ENCODE measurements at regions not wholly inside any gene's neighbourhood (a gene's known extent, or its start where the extent isn't known, plus 50 kb on each side); places are given as distances from the start of the nearest gene placed in this dataset.

GRCh38 chr13:21228738-21229137 is 52.3 kb downstream of the MRPL57 start:
- no peak for DNase-seq (ENCODE audit: low read depth)
- no peak for TF ChIP-seq CTCF (IDR thresholded peaks at IDR 0.05; ENCODE audit: control insufficient read depth, extremely low read depth, insufficient read depth)
- no peak overlapping the region for H3K4me3 ChIP-seq (ENCODE audit: low read depth, low read length)

DNA sequence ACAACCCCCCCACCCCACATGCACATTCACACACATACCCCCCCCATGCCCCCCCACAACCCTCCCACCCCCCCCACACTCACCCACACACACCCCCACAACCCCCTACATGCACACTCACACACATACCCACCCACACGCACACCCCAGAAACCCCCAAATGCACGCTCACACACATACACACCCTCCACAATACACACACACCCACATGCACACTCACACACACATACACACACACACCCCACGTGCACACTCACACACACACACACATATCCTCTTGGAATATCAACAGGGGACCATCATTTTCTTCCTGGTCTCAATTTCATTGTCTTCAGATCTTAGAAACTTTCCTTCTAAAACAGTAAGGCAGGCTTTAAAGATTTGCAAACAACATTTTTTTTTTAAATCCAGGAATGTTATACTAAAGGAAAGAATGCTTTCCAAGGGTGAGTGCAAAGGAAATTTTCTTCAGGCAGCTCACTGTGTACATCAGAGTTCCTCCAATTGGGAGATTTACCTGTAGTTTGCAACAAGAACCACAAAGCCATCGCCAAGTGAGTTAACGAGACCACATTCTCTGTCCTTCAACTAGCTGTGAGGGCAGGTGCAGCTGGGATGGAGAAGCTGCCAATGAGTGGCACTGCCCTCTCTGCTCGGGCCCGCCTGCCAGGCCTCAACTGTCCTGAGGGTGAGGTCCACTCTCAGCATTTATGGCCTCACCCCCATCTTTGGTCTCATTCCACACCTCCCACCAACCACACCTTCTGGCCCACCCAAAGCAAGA is 53.0 kb downstream of the MRPL57 start:
- TF ChIP-seq CTCF (IDR thresholded peaks at IDR 0.05; ENCODE audit: control insufficient read depth, extremely low read depth, insufficient read depth): no peak
- DNase-seq (ENCODE audit: low read depth): no peak
- no peak overlapping the region for H3K4me3 ChIP-seq (ENCODE audit: low read depth, low read length)

DNA sequence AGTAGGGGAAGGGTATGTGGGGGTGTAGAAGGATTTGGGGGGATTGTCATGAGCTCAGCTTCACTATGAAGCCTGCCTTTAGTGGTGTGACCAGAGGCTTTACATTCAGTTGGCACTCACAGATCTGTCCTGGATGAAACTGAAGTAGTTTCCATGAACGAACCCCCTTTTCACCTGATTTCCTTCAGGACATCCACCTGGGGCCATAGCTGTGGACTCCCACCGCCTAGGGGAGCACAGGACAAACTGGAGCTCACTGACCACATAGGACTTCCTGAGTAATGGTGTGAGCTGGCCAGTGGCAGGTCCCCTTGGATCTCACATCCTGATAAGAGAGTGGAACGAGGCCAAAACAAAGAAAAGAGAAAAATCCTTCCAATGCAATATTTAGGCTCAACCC is 54.1 kb downstream of the MRPL57 start:
- DNase-seq (ENCODE audit: low read depth): no peak
- no peak for TF ChIP-seq CTCF (IDR thresholded peaks at IDR 0.05; ENCODE audit: control insufficient read depth, extremely low read depth, insufficient read depth)
- H3K4me3 ChIP-seq (ENCODE audit: low read depth, low read length): no peak overlapping the region

- no peak for DNase-seq (ENCODE audit: low read depth)
- H3K4me3 ChIP-seq (ENCODE audit: low read depth, low read length): no peak overlapping the region
- TF ChIP-seq CTCF (IDR thresholded peaks at IDR 0.05; ENCODE audit: control insufficient read depth, extremely low read depth, insufficient read depth): no peak
Measured at GRCh38 chr13:21231426-21231940, 55.0 kb downstream of the MRPL57 start.

GRCh38 chr13:21232196-21232595 is 55.7 kb downstream of the MRPL57 start:
- no peak for DNase-seq (ENCODE audit: low read depth)
- H3K4me3 ChIP-seq (ENCODE audit: low read depth, low read length): no peak overlapping the region
- no peak for TF ChIP-seq CTCF (IDR thresholded peaks at IDR 0.05; ENCODE audit: control insufficient read depth, extremely low read depth, insufficient read depth)

DNA sequence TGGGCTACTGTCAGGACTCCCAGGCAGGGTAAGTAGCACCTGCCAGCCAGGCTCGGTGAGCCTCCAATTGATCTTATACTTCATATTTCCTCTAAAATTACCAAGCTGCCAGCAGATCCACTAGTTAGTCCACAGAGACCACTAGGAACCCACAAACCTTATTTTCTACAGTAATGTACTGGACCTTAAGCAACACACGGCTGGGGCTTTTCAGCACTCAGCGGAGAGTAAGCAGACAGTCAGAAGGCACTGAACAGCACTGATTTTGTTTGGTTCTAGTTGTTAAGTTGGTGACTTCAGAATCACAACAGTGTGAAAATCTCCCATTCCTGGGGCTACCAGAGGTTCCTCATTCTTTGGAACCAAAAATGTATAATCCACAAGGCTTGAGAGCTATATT is 56.1 kb downstream of the MRPL57 start:
- DNase-seq (ENCODE audit: low read depth): no peak
- TF ChIP-seq CTCF (IDR thresholded peaks at IDR 0.05; ENCODE audit: control insufficient read depth, extremely low read depth, insufficient read depth): no peak
- no peak overlapping the region for H3K4me3 ChIP-seq (ENCODE audit: low read depth, low read length)

- no peak for TF ChIP-seq CTCF (IDR thresholded peaks at IDR 0.05; ENCODE audit: control insufficient read depth, extremely low read depth, insufficient read depth)
- no peak for DNase-seq (ENCODE audit: low read depth)
- no peak overlapping the region for H3K4me3 ChIP-seq (ENCODE audit: low read depth, low read length)
Measured at GRCh38 chr13:21233086-21233485, 56.6 kb downstream of the MRPL57 start.
